GM18873 (cell line): ENCODE measurements at regions not wholly inside any gene's neighbourhood (a gene's known extent, or its start where the extent isn't known, plus 50 kb on each side); places are given as distances from the start of the nearest gene placed in this dataset.
"Not testable (repeated sequence)": the region's sequence is repeated elsewhere in the genome, so short reads cannot be mapped to it uniquely, and the experiment has no call there.

Experiments used
- ATAC-seq: cut with Tn5 transposase; IDR thresholded peaks from one replicate; pipeline ENCODE4 v1.9.1; 2021; ENCODE audit warnings: mild to moderate bottlenecking, moderate library complexity, moderate number of reproducible peaks; ENCODE audit not compliant: unreplicated experiment, low FRiP score

DNA sequence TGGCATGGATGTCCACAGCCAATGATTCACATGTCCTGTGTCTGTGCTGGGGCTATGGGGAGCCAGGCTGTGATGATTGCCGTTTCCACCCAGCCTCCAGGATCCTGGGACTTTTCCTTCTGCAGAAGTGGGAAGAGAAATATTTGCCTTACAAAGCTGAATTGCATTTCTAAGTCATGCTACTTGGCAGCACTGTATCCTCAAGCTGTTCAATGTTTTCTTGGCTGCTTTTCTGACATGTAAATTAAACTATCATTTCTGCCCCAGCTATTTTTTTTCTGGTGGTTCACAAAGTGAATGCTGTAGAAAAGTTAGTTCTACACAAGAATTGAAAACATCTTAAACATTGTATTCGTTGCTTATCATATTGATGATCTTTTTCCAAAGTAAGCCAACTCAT is 51.9 kb upstream of the TCERG1L start:
- ATAC-seq = no peak

- ATAC-seq = no peak
These were observed 60.0 kb upstream of the TCERG1L start for GRCh38 chr10:131371571-131371970.

GRCh38 chr10:131381576-131381975 is 70.1 kb upstream of the TCERG1L start:
- ATAC-seq = no peak

DNA sequence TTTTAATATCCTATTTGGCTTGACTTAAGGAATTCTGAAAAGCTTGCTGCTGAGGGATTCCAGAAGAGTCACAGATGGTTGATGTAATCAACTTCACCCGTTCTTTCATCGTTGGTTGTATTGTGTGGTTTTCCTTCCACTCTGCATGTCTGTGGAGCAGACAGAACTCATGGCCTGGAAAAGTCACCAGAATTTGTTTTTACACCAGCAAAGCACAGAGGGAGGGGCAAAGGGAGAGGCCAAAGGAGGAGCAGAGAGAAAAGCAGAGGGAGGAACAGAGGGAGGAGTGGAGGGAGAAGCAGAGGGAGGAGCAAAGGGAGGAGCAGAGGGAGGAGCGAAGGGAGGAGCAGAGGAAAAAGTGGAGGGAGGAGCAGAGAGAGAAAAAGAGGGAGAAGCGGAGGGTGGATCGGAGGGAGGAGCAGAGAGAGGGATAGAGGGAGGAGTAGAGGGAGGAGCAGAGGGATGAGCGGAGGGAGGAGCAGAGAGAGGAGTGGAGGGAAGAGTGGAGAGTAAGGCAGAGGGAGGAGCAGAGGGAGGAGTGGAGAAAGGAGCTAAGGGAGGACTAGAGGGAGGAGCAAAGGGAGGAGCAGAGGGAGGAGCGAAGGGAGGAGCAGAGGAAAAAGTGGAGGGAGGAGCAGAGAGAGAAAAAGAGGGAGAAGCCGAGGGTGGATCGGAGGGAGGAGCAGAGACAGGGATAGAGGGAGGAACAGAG is 73.8 kb upstream of the TCERG1L start:
- not testable (repeated sequence) for ATAC-seq

- ATAC-seq = no peak
These were observed 75.6 kb upstream of the TCERG1L start for GRCh38 chr10:131387018-131387529.

GRCh38 chr10:131391936-131392335 is 80.4 kb upstream of the TCERG1L start:
- ATAC-seq = no peak

GRCh38 chr10:131396121-131397050 is 84.9 kb upstream of the TCERG1L start:
- ATAC-seq = no peak

GRCh38 chr10:131398166-131398565 is 86.6 kb upstream of the TCERG1L start:
- ATAC-seq = no peak

GRCh38 chr10:131399981-131400380 is 88.5 kb upstream of the TCERG1L start:
- ATAC-seq = no peak

- no peak for ATAC-seq
These were observed 89.0 kb upstream of the TCERG1L start for GRCh38 chr10:131400513-131400912.

DNA sequence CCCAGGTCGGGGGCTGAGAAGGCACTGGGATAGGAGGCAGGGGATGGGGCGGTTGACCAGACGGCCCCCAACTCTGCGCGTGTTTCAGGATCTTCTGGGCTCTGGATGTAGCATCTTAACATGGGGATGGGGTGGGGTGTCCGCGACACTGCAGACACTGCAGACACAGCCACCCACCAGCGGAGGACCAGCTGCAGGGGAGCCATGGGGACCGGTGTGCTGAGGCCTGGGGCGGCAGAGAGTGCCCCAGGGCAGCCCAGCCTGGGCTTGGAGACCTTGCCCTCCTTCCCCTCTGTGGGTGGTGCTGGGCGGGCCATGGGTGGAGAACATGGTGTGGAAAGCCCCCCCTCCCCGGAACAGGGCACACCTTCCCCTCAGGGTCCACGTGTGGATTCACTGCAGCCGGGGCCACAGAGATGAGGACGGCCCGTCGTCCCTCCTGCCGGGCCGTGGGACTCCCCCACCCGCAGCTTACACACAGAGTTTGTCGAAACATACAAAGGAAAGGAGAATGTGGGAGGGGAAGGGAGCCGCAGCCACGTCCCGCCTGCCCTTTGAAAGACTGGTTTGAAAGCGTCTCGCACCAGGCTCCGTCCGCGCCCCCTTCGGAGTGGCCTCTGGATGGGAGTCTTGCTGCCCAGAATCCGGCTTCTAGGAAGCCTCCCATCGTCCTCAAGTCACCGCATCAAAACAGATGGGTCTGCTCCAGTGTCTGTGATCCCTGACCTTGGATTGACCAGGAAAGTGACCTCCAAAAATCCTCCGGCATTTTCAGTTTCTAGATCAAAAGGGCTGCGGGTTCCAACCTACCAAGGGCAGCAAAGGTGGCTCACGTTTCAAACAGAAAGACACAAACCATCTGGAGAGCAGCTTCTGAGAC is 91.5 kb upstream of the TCERG1L start:
- ATAC-seq = no peak

DNA sequence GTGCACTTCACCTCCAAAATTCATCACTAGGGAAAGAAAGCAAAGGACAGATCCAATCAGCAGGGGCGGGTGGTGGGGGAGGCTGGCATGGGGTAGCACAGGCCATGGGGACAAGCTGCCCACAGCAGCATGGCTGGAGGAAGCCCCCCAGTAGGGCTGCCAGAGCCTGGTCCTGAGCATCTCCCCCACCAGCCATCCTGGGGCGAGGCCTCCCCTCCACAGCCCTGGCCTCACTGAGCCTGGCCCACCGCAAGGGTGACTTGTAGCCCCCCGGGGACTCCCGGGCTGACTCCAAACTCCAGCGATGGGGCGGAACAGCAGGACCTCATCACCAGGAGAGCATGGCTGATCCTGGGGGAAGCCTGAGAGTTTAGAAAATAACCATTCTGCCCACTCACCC is 92.4 kb upstream of the TCERG1L start:
- no peak for ATAC-seq

DNA sequence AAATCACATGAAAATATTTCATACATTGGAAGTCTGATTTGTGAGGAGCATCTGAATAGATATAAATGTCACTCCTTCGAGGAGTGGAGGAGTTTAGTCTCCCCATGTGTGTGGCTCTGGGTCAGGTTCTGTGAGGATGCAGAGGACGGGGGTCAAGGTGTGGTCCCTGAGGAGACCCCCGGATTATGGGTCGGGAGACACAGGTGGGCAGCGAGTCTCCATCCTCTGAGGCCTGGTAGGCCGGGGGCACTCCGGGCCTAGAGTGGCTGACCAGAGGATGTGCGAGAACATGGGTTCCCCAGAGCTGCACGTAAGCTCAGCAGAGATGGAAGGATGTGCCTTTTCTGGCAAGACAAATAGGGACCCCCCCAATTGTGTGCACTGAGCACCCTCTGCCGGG is 93.4 kb upstream of the TCERG1L start:
- no peak for ATAC-seq

- ATAC-seq = no peak
These were observed 95.3 kb upstream of the TCERG1L start for GRCh38 chr10:131406676-131407392.

DNA sequence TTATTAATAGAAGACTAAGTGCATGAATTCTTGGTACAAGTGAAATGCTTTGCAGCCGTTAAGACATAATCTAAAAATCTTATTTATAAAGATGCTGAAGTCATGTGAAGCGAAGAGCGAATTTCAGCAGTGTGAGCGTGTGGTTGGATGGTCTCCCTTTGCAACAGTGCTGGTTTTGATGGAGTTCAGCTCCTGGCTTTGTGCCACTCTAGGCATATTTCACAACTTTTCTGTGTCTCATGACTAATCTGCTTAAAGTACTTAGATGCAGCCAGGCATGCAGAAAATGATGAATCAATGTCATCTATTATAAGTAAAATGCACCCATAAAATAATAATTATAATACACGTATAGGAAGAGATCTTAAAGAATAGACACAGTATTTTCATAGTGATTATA is 107.2 kb upstream of the TCERG1L start:
- no peak for ATAC-seq

DNA sequence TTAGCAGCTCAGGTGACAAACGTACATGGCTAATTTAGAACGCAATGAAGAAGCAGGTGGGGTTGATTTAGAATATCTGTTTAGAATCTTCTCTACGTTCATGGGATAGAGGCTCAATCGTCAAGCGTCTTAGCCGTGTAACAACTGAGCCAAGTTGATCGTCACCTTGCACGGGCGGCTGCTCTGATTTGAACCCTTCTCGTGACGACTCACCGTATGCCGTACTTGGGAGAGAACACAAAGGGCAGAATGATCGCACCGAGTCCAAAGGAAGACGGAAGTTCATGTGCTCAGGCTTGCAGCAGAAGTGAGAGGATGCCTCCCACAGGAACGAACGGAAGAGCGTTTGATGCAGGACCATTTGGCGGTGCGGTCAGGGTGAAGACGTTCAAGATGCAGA is 108.3 kb upstream of the TCERG1L start:
- no peak for ATAC-seq

GRCh38 chr10:131420867-131421266 is 109.3 kb upstream of the TCERG1L start:
- no peak for ATAC-seq

- no peak for ATAC-seq
These were observed 109.9 kb upstream of the TCERG1L start for GRCh38 chr10:131421381-131421780.

DNA sequence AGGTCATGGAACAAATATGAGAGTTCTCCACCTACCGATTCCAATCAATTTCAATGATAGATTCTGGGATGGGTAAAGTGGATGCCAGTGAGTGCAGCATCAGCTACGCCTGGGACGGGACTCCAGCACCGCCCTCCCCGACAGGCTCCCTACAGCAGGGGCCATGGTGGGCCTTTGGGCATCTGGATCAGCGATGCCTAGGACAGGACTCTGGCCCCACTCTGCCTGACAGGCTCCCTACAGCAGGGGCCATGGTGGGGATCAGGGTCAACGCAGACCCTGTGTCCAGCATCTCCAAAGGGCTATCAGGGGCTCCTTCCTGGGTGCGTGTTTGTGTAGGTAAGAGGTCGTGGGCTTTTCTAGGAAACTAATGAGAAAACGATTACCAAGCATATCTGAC is 111.2 kb upstream of the TCERG1L start:
- ATAC-seq = no peak

DNA sequence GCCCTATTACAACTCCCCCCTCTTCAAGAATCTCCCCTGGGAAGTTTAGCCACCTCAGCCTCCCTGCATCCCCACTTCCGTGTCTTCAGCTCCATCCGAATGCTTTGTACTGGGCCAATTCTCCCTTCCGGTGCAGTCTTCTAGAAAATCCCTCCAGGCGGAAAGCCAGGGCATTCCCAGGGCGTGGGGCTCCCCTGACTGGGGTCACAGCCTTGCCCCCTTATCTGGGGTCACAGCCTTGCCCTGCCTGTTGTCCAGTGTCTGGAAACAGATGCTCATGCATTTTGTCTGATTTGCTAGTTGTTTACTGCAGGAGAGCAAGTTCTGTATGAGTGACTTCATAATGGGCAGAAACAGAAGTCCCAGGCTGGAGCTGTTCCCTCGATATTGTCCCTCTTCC is 112.5 kb upstream of the TCERG1L start:
- ATAC-seq = no peak
